Activated CD4-positive, alpha-beta T cell treated with anti-CD3 and anti-CD28 coated beads, Interleukin-2, Interleukin-6, amounts not matched to agents 100 ng/mL and 50 ng/mL, durations not matched to agents 16 hours and 8 hours (primary cell): ENCODE measurements at regions not wholly inside any gene's neighbourhood (a gene's known extent, or its start where the extent isn't known, plus 50 kb on each side); places are given as distances from the start of the nearest gene placed in this dataset.
"Not testable (repeated sequence)": the region's sequence is repeated elsewhere in the genome, so short reads cannot be mapped to it uniquely, and the experiment has no call there.

Experiments
- DNase-seq: peaks from one replicate; pipeline ENCODE4 v3.0.0-alpha.2; 2020

DNA sequence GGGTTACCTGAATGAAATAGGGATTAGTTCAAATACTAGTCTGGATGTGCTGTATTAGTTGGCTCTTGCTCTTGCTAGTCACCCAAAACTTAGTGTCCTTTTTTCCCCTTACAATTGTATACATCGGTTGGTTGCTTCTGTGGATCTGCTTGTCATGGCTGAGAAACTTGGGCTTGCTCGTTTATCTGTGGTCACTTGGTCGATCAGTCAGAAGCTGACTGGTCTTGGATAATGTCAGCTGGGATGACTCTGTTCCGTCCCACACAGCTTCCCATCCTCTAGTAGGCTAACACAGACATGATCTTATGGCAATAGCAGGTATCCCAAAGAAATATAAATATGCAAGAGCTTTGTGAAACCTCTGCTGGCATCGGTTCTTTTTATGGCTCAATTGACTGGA is 807.4 kb downstream of the MAT2B start:
- no peak for DNase-seq

DNA sequence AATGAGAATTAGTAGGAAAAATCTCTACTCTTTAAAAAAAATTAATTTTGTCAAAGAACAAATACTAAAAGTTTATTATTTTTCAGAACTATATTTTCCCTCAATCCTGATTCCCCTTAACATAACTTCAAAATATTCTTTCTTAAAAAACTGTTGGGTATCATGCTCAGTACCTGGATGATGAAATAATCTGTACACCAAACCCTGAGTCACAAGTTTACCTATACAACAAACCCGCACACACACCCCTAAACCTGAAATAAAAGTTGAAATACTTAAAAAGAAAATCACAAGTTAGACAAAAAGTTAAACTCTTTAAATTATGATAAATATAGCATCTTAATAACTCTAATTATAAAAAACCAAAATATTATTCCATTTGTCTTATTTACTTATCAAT is 812.3 kb downstream of the MAT2B start:
- DNase-seq: no peak

DNA sequence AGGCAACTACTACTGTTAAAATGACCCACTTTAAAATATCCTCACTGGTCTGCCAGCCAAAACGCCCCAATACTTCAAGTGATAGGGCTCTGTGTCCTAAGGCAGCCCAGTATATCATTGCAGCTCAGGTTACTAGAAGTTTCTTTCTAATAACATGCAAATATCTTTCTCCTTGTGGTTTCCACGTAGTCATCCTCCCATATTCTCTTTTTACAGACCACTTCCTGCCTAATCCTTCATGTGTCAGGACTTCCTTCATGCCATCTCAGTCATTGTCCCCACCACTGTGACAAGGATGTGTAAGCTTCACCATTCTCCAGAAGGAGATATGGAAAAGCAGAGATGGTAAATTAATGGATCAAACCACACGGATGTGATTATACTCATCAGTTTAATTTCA is 813.7 kb downstream of the MAT2B start:
- DNase-seq: no peak

DNA sequence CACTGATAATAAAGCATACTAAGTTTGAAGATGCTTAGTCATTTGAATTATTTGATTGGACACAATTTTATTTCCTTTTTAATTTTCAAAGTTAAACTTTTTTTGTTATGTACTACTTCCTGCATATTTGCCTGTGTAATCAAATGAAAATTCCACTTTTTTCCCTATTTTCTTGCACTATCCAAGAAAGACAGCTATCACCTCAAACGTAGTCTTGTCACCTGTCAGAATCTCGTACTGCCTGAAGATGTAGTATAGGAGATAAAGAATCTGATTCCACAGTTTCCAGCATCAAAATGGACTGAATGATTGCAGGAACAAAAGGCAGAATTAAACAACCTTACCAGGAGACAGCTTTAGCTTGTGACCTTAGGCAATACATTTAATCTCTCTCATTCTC is 818.8 kb downstream of the MAT2B start:
- no peak for DNase-seq

DNA sequence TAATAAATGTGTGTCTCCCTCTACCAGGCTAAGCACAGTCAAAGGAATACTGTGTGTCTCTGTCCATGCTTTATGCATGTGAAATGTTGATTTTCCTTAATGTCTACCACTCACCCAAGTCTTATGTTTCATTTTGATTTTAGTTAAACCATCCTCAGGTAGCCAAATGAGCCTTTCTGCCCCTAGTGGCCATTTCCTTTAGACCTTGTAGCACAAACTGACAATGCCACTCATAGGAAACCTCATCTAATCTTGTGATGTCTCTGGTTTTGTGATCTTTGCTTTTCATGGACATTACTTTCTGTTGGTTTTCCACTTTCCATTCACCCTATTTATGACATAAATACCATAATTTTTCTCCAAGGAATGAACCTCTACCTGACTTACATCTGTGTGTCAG is 820.8 kb downstream of the MAT2B start:
- DNase-seq: no peak

DNA sequence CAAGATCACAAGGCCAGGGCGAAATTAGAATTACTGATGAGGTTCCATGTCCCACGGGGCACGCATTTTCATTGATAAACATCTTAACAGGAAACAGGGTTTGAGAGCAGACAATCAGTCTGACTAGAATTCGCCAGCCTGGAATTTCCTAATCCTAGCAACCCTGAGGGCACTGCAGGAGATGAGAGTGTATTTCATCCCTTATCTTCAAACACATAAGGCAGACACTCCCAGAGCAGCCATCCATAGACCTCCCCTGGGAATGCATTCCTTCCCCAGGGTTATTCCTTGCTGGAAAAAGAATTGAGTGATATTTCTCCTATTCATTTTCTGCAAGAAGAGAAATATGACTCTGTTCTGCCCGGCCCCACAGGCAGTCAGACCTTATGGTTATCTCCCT is 821.7 kb downstream of the MAT2B start:
- DNase-seq: not testable (repeated sequence)

DNA sequence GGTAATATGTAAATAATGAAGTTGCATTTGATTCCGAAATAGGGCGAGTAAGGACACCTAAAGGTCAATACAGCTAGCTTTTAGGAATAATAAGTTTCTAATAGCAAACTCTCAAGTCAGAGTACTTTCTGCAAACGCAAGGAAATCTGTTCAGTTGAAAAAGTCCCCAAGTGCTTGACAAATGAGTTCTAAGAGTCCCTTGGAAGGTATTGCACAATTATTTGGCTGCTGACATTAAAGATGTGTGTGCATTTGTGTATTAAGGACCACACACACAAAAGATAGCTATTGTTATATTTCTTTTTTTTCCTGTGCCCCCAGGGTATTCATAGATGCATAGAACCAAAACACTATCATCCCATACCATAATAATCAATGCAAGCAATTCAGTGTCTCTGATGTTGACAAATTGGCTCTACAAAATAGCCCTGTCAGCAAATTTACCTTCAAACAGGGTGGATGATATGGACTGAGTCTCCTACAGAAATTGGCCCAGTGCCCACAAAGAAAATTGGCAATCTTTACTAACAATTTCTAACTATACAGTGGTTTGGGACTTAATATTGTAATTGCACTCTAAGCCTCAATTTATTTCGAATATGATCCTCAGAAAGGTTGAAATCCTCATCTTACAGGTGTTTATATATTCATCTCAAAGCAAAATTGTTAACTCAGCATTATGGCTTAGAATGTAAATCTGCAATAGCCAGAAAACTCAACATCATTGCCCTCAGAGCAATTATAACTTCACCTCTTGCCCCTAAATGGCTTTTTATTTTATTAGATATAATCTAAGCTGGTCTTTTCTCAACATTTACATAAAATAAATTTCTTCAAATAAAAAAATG is 827.2 kb downstream of the MAT2B start:
- DNase-seq: no peak

DNA sequence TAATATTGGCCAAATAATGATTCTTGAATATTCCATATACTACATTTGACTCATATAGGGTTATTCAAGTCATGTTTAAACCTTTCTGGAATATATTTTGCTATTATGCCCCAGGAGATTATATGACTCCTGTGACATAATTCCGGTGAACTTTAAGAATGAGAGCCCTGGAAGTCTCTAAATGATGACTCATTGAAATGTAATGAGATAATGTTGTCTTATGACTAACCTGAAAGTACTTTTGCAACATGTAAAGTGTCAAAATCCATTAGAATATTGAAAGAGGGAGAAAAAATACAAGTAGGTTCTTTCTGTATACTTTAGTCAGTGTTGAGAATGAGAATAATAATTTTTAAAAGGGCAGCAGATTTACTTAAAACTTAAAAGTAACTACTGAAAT is 830.4 kb downstream of the MAT2B start:
- DNase-seq: no peak

DNA sequence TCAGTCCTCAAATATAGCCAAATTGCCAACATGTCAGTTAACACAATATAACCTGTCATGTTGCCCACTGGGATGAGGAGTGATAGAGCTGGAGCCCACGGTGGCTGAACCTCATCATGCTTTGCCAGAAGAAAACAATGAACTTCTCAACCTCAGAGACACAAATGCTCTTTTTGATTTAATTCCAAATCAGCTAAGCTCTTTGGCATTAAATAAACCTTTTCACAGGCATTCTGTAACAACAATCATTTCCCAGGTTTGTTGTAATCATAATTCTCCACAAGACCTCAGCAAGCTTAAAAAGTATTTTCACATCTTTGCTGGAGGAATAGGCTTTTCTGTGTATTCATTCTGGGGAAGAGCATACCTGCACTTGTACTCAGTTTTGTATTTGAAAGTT is 830.9 kb downstream of the MAT2B start:
- DNase-seq: no peak

DNA sequence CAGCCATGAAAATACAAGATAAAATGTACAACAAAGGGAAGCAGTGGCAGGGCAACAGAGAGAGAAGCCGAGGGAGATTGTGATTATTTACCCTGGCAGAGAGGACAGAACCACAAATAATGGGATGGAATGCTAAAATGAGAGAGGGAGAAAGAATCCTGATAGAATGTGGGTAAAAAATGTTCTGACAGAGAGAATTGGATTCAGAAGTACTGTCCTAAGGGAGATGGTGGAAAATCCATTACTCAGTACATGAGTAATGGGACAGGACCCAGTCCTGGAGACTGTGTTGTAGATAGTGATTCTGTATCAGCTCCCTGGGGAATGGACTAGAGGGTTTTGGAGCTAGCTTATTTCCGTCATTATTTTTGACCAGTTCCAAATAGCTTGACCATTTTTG is 831.5 kb downstream of the MAT2B start:
- no peak for DNase-seq

DNA sequence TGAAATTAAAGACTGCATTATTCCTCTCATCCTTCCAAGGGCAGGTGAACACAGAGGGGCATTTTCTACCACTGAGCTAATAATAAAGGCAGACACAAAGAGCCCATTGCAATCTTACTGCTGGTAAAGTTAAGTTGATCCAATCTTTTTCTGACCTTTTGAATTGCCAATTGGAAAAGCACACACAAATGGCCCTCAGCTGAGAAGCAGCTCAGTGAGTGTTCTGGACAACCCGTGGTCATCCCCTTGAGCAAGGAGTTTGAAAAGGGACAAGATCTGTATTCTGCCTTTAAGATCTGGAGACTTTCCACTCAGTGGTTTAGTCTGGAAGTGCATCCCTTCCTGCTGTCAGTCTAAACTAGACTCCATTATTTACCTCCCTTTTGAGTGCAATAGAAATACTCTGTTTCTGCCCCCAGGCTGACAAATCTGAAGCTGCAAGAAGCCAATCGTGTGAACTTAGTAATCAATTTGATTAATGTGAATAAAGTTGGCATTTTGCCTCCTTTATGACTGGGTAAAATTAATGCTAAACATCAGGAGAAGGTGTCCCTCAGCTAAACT is 835.7 kb downstream of the MAT2B start:
- no peak for DNase-seq

DNA sequence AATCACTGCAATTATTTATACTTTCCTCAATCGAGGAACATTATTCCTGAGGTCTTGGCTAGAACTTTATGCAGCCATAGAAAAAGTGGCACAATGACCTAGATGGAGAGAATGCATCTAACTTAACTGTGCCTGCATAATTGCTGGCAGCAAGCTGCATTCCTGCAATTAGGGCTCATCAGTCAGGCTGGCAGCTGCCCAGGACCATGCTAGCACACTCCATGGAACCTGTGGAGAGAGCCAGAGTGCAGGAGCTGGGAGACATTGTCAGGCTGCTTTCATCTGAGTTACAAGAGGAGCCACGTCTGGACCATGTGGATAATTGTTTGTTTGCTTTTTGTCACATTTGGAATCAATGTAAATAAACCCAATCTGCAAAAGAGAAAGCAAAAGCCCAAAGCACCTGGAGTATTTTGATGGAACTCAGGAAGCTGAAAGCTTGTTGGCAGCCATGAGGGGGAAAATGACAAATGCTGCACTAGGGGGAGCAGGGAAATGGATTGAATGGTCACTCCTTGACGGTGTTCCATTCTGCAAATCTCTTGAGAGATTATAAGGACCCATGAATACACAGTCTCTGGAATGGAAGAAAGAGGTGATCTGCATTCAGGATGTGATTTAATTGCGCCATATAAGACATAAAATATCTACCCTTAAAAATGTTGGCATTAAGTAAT is 839.9 kb downstream of the MAT2B start:
- DNase-seq: no peak

DNA sequence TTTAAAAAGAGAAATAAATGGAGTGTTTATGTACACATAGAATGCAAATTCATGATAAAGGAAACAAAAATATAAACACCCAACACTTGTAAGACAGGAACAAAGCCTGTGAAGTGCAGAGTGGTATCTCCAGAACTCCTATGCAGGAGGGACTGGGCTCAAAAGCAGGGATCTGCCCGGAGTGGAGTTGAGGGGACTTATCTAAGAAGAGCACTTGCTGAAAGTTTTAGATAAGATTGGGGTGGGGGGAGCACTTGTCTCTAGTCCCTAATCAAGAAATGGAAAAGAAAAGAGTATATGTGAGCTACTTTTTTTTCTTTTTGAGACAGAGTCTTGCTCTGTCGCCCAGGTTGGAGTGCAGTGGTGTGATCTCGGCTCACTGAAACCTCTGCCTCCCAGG is 840.4 kb downstream of the MAT2B start:
- DNase-seq: no peak

DNA sequence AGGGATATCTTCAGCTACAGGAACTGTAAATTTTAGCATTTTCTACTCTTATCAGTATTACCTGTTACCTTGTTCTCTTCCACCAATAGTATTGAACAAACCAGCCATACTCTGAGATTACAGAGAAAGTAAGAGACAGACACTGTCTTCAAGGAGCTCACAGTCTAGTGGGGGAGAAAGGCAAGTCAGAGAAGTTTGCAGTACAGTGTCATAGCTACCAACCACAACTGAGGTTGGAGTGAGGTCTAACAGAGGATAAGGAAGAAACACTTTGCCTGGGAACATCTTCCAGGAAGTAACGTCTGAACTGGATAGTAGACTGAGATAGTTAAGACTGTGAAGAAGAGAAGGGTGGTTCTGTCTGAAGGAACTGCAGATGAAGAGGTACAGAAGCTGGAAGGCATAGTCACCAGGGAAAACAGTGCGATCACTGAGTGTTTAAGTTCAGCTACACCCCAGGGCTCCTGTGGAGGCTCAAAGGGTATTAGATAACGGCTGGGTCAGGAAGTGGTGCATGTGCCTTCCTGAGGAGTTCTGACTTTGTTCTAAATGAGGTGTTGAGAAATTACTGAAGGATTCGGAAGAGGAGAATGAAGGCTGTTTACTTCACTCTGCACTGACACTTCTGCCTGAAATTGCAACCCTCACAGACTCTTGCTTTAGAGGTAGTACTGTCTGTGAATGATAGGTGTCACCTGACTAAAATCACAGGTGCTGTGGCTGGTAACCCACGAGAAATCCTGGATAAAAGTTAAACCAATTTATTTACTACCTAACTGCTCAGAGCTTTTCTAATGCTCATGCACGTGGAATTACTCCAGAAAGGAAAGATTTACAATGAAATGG is 841.6 kb downstream of the MAT2B start:
- no peak for DNase-seq

DNA sequence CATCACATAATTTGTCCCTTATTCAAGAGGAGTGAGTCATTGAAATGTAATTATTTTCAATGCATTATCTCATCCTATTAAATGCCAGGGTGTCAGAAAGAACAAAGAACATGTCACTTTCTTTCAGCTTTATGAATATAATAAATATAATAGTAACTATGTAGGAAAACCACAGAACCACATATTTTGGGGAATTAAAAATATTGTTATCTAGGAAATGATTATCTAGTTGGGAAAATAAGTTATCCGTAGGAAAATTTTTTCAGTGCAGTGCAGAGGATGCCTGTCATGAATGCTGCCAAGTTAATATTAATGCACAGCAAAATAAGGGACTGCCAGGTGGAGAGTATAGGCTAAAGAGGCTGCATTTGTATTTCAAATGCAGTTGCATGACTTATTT is 844.8 kb downstream of the MAT2B start:
- DNase-seq: no peak

DNA sequence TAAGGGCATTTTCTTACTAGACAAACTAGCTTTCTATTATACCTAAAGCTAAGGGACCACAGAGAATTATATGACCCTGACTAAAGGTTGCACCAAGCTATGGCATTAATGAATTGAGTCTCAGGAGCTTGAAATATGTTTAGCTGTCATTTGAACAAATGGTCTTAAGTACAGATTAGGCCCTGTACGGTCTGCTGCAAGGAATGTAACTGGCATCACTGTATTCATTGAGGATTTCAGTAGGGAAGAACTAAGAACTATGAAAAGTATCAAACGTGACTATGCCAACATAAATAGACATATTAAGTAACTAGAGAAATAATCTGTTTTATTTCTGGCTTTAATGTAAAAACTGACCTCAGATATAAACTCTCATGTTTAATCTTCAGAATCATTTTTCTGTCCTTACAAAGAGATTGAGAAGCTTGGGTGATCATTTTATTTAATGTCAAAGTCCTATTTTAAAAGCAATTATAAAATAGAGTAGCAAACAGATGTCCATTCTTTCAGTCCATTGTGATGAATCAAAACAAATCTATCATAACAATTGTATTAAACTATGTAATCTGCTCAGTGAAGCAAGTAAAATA is 845.9 kb downstream of the MAT2B start:
- no peak for DNase-seq

DNA sequence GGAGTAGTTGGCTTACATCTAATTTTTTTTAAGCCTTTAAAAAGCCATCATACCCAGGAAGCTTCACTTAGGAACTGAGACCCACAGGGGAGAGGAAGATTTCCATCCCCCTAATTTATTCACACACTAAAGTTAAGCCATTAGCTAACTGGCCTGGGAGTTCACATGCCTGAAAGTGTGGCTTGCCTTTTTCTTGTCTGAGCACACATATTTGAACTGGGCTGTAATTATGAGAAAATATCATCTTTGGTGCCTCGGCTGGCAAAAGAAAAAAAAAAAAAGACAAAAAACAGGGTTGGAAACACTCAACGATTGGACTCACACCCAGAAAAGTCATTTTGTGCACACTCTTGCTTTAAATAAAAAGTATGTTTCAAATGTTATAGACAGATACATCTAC is 847.3 kb downstream of the MAT2B start:
- no peak for DNase-seq

DNA sequence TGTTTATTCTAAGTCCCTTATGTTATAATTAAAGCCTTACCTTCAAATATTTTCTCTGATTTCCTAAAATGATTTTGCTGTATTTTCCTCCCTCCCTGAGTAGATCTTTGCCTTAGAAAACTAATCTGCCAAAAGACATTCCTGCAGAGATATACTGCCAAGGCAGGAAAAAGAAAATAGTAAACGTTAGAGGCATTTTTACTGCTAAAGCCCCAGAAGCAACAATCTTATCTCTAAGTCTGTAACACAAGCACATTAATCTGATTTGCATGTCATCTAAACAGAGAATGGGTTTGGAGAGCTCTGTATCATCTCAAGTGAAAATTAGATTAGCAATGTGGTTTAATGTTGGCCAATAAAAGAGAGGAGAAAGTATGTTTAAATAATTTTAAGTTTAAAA is 847.7 kb downstream of the MAT2B start:
- DNase-seq: no peak

DNA sequence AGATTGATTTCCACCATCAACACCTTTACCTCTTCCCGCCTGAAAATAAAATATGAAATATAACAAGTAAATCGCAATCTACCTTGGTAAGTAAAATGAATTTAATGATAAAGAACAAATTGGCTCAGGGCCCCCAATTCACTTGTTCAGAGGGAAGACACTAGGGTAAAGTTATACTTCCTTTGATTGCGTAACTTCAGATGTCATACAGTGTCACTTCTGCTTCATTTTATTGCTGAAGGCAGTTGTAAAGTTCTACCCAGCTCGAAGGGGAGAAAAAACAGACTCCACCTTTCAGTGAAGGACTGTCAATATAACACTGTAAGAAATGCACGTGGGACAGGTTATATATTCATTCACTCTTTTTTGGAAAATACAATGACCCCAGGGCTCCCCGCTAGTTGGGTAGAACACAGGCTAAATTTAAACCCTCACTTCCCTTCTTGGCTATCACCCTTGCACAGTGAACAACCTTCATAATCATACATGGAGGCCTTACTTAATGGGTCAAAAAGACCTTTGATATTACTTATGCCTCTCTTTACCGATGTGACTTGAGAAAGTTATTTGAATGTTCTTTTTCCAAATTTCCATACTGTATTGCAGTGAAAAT is 848.8 kb downstream of the MAT2B start:
- DNase-seq: no peak

DNA sequence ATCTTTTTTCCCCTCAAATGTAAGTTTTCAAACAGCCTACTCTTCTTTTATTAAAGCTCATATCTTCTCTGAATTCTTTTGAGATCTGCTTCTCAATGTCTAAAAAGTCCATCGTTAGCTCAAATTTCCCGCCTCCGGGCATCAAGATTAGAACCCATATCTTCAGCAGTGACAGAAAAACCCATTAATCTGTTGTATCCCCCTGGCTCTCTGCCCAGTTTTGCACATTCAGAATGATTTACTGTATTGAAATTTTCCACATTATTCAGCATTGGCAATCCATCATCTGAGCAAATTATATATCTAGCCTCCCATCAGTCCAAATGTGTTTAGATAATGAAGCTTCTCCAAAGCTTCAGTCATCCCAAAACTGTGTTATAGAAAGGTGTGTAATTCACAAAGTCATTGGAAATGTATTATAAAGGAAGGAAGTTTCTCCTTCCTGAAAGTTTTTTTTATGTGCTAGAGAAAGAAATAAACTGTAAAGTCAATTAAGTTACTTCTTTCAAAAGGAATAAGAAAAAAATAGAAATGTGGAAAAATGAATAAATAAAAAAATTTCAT is 849.9 kb downstream of the MAT2B start:
- no peak for DNase-seq

DNA sequence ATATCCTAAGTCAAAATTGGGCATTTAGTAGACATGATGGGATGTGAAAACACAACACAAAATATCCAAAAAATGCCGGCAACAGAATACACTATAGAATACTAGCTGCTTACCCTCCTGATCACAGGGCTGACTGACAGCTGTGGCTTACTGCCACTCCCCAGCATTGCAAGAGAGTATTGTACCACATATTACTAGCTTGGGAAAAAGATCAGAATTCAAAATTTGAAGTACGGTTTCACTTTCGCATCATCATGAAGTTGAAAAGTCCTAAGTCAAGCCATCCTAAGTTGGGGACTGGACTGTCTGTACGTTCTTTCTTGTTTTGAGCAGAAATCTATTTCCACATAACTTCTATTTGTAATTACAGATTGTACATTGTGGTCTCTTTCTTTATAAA is 851.4 kb downstream of the MAT2B start:
- no peak for DNase-seq

DNA sequence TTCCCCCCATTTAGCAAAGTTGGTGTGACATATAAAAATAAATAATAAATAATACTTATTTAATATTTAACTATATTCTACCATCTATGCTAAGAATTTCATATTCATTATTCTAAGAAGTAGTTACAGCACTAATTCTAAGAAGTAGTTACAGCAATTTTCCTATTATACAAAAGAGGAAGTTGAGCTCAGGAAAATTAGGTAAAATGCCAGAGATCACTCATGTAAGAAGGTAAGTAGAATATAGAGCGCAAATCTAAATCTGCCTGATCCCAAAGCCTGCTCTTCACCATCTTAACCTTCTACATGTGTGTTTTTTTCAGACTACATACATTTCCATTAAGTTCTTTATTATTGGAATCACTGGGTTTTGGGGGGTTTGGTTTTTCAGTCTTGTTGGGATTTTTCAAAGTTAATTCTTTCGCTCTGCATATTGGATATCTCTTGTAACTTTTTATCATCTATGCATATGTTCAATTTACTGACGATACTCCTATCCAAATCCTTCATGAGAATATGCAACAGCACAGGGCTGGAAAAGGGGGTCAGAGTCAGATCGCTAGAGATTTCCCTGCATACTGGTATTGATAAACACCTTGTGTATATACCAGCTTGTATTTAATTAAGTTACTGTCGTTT is 852.1 kb downstream of the MAT2B start:
- DNase-seq: no peak
